ENCODE measurements at regions not wholly inside any gene's neighbourhood (a gene's known extent, or its start where the extent isn't known, plus 50 kb on each side); places are given as distances from the start of the nearest gene placed in this dataset.
A peak's percentile ranks its signal among the peaks of the same experiment; 100 is the strongest.
"Not testable (repeated sequence)": the region's sequence is repeated elsewhere in the genome, so short reads cannot be mapped to it uniquely, and the experiment has no call there.

- H3K36me3 ChIP-seq (ENCODE audit: low read depth), result no peaks in the 10 kb centered on the region
- H3K4me1 ChIP-seq (ENCODE audit: low read depth), result peaks cover 4% of the 10 kb centered on the region
- ATAC-seq (peak; percentile 83), DNase-seq (peak in 2 of 3 donors; percentile 43 to 80)
- H3K4me3 ChIP-seq, result no peak overlapping the region
- TF ChIP-seq, protein P1, sequence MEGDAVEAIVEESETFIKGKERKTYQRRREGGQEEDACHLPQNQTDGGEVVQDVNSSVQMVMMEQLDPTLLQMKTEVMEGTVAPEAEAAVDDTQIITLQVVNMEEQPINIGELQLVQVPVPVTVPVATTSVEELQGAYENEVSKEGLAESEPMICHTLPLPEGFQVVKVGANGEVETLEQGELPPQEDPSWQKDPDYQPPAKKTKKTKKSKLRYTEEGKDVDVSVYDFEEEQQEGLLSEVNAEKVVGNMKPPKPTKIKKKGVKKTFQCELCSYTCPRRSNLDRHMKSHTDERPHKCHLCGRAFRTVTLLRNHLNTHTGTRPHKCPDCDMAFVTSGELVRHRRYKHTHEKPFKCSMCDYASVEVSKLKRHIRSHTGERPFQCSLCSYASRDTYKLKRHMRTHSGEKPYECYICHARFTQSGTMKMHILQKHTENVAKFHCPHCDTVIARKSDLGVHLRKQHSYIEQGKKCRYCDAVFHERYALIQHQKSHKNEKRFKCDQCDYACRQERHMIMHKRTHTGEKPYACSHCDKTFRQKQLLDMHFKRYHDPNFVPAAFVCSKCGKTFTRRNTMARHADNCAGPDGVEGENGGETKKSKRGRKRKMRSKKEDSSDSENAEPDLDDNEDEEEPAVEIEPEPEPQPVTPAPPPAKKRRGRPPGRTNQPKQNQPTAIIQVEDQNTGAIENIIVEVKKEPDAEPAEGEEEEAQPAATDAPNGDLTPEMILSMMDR (IDR thresholded peaks at IDR 0.05), result no peak
- intact Hi-C loops (cut with DNase I, micrococcal nuclease), result loop anchor here in 1 of 2 donors (10.0 kb wide), 1 partner anchor 68 kb away; no protein-coding TSS in a partner anchor
- H3K9me3 ChIP-seq, result no peaks in the 10 kb centered on the region
Measured at GRCh38 chr4:27123123-27123768, 262.6 kb downstream of the STIM2 start.

DNA sequence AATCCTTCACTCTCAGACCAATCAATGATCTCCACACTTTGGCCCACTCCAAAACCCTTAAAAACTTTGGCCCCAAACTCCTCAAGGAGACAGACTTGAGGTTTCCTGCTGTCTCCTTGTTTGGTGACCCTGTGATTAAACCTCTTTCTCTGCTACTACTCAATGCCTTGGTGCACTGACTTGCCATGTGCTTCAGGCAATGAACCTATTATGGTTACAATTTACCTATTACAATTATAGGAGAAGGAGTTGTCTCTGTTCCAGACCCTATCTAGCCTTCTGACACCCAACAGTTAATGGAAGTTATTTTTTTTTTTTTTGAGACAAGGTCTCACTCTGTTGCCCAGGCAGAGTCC lies 263.1 kb downstream of the STIM2 start:
- H3K4me3 ChIP-seq, result no peak overlapping the region
- ATAC-seq (no peak), DNase-seq (no peak)
- intact Hi-C loops (cut with DNase I, micrococcal nuclease), result loop anchor here in 1 of 2 donors (10.0 kb wide), 1 partner anchor 69 kb away; no protein-coding TSS in a partner anchor
- H3K9me3 ChIP-seq, result no peaks in the 10 kb centered on the region
- TF ChIP-seq, protein P1 (IDR thresholded peaks at IDR 0.05), result no peak
- no peaks in the 10 kb centered on the region for H3K36me3 ChIP-seq (ENCODE audit: low read depth)
- H3K4me1 ChIP-seq (ENCODE audit: low read depth), result peaks cover 4% of the 10 kb centered on the region

- not testable (repeated sequence) for H3K36me3 ChIP-seq (ENCODE audit: low read depth)
- ATAC-seq, result peak; percentile 91
- DNase-seq, result peak; percentile 52 to 64 (median 61)
Measured at GRCh38 chr4:27126895-27127294, 266.3 kb downstream of the STIM2 start.

GRCh38 chr4:27128443-27128842 lies 267.8 kb downstream of the STIM2 start:
- intact Hi-C loops (cut with DNase I, micrococcal nuclease), result loop anchor here in 1 of 2 donors (10.0 kb wide), 1 partner anchor 74 kb away; no protein-coding TSS in a partner anchor
- no peaks in the 10 kb centered on the region for H3K9me3 ChIP-seq
- ATAC-seq (no peak), DNase-seq (no peak)
- peaks cover 4% of the 10 kb centered on the region for H3K4me1 ChIP-seq (ENCODE audit: low read depth)
- TF ChIP-seq, protein P1 (IDR thresholded peaks at IDR 0.05), result no peak
- H3K36me3 ChIP-seq (ENCODE audit: low read depth), result no peaks in the 10 kb centered on the region
- no peak overlapping the region for H3K4me3 ChIP-seq

More at GRCh38 chr4:27126895-27127294, 266.3 kb downstream of the STIM2 start:
- not testable (repeated sequence) for H3K9me3 ChIP-seq; H3K4me3 ChIP-seq; H3K4me1 ChIP-seq (ENCODE audit: low read depth)
- intact Hi-C loops (cut with DNase I, micrococcal nuclease), result loop anchor here in 1 of 2 donors (10.0 kb wide), 1 partner anchor 72 kb away; no protein-coding TSS in a partner anchor

GRCh38 chr4:27129871-27130366 lies 269.3 kb downstream of the STIM2 start:
- intact Hi-C loops (cut with DNase I, micrococcal nuclease), result loop anchor here in 1 of 2 donors (10.0 kb wide), 1 partner anchor 75 kb away; no protein-coding TSS in a partner anchor
- no peaks in the 10 kb centered on the region for H3K36me3 ChIP-seq (ENCODE audit: low read depth)
- peaks cover 4% of the 10 kb centered on the region for H3K4me1 ChIP-seq (ENCODE audit: low read depth)
- H3K4me3 ChIP-seq, result no peak overlapping the region
- no peak for DNase-seq
- TF ChIP-seq, protein P1 (IDR thresholded peaks at IDR 0.05), result no peak
- H3K9me3 ChIP-seq, result no peaks in the 10 kb centered on the region
- no peak for ATAC-seq

DNA sequence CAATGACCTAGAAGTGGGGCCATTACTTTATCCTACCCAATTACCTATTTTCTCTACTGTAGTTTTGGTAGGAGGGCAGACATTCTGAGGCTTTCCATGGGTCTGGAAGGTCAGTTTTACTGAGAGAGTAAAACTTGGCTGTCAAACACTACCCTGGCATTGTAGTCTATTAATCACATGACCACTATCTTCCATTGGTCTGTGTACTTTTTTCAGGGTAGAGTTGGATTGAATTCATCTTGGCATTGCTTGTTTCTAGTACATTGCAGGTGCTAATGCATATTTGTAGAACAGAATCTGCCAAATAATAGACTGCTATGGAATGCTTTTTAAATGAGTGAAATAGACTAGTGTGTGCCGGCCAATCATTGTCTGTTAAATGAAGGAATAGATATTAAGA lies 271.9 kb downstream of the STIM2 start:
- H3K9me3 ChIP-seq, result no peaks in the 10 kb centered on the region
- DNase-seq (no peak), ATAC-seq (no peak)
- TF ChIP-seq, protein P1 (IDR thresholded peaks at IDR 0.05), result no peak
- H3K36me3 ChIP-seq (ENCODE audit: low read depth), result no peaks in the 10 kb centered on the region
- peaks cover 3% of the 10 kb centered on the region for H3K4me1 ChIP-seq (ENCODE audit: low read depth)
- H3K4me3 ChIP-seq, result no peak overlapping the region
- intact Hi-C loops (cut with DNase I, micrococcal nuclease), result no loop called here

All from mucosa of descending colon (tissue), 3 donors.